T-helper 1 cell (primary cell): ENCODE measurements at regions not wholly inside any gene's neighbourhood (a gene's known extent, or its start where the extent isn't known, plus 50 kb on each side); places are given as distances from the start of the nearest gene placed in this dataset.
"Not testable (repeated sequence)": the region's sequence is repeated elsewhere in the genome, so short reads cannot be mapped to it uniquely, and the experiment has no call there.

Source experiments
- DNase-seq, 5 donors: peaks; one replicate each; pipeline ENCODE4 v3.0.0-alpha.2; 2012 to 2020

- DNase-seq, result no peak
Observed at GRCh38 chr3:34013818-34014570, 215.6 kb downstream of the PDCD6IP start.

GRCh38 chr3:34015204-34016142 is 217.0 kb downstream of the PDCD6IP start:
- no peak for DNase-seq

GRCh38 chr3:34016925-34017587 is 218.6 kb downstream of the PDCD6IP start:
- peak in 1 of 5 donors; percentile 65 for DNase-seq

- DNase-seq, result no peak
Observed at GRCh38 chr3:34017757-34018156, 219.3 kb downstream of the PDCD6IP start.

DNA sequence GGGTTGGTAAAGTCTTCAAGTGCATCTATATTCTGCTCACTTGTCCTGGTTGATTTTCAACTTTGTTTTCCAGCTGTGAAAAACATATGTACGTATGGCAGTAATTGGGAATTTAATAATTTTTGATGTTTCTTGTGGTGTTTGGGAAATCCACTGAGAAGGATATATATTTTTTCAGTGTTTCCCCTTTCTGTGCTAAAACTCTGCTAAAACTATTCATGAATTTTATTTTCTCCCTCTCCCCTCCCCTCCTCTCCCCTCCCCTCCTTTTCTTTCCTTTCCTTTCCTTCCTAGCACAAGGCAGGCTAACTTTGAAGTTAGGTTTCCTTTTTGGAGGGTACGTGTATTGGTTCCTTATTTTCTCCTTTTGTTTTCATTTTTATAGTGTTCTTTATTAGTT is 220.7 kb downstream of the PDCD6IP start:
- no peak for DNase-seq

DNA sequence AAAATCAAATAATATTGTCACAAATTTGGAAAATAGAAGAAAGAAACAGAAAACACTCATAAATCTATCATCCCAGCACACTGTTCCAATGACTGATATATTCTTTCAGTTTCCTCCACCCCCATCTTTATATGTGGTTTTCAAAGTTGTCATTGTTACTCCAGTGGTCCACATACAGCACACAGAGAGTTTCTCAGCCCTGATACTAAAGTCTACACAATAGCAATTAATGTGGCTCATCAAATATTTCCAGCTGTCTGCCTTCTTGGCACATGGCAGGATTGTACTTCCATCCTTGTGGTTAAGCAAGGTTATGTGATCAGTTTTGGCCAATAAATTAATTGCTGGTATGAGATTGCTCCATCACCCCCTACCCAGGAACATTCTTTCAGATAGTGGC is 221.7 kb downstream of the PDCD6IP start:
- no peak for DNase-seq

DNA sequence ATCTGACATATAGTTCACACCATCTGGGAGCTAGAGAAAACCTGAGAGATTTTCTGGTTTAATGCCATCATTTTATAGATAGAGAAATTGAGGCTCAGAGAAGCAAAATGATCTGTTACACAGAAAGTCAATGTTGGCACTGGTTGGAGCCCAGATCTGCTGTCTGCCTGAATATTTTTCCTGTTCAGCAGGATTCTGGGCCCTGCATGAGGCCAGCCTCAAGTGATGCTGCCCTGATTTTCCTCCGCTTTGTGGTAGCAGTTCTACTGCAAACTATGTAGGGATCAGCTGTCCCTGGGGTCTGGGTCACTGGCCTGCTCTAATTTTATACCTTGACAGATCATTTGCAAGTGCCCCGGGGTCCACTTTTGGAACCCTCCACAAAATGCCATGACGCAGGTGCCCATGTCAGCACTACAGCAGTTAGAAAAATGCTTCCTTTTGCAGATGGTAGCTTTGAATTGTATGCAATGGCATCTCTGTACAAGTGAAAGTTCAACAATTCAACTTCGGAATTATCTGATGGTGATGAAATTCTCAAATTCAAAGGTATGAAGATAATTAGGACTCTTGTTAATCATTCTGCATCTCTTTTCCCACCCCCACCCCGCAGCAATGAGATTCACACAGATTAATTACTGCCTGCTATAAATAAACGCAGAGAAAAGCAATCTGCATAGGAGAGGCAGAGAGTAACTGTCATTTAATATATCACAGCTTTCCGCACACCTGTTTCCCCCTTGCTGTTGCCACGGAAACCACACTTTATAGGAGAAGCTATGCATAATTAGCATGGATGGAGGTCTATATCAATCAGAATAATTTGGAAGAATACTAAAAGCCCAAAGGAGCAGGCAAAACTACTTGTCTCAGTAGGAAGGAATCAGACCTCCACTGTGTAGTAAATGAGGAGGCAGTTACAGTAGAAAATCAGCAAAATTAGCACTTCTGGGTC is 222.6 kb downstream of the PDCD6IP start:
- no peak for DNase-seq

DNA sequence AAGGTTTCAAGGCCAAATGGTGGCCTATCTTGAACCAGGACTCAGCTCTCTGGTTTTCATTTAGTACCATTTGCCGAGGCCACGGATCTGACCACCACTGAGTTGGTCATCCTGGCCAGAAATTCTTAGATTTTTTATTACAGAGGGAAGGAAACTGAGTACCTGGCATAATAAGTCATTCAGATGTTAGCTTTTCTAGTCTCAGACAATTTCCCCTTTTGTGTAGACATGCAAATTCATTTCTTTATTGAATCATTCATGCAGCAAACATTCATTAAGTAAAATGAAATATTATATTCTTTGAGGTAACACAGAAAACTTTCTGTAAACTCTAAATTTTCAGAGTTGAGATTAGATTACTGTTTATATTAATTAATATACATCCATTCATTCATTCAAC is 223.7 kb downstream of the PDCD6IP start:
- DNase-seq, result no peak

GRCh38 chr3:34024447-34025240 is 226.2 kb downstream of the PDCD6IP start:
- no peak for DNase-seq

GRCh38 chr3:34033839-34034238 is 235.4 kb downstream of the PDCD6IP start:
- no peak for DNase-seq

DNA sequence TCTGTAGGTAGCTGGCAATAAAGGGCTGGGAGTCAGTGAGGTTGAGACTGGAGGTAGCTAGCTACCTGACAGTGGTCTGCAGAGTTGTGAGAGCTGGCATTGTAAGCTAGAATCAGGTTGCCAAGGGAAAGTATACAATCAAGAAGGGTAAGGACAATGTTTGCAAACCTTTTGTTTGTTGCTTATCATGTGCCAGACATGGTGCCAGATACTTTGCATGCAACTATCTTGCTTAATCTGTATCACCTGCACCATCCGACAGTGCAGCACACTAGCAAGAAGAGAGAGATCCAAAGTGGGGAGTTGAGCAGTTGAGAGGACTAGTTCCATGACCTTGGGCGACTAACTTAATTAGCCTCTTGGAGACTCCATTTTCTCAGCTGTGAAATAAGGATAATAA is 236.4 kb downstream of the PDCD6IP start:
- DNase-seq, result no peak

- DNase-seq, result no peak
Observed at GRCh38 chr3:34035775-34036174, 237.3 kb downstream of the PDCD6IP start.

GRCh38 chr3:34037260-34037659 is 238.8 kb downstream of the PDCD6IP start:
- no peak for DNase-seq

GRCh38 chr3:34038131-34038530 is 239.7 kb downstream of the PDCD6IP start:
- DNase-seq, result no peak

GRCh38 chr3:34046154-34046553 is 247.7 kb downstream of the PDCD6IP start:
- no peak for DNase-seq

DNA sequence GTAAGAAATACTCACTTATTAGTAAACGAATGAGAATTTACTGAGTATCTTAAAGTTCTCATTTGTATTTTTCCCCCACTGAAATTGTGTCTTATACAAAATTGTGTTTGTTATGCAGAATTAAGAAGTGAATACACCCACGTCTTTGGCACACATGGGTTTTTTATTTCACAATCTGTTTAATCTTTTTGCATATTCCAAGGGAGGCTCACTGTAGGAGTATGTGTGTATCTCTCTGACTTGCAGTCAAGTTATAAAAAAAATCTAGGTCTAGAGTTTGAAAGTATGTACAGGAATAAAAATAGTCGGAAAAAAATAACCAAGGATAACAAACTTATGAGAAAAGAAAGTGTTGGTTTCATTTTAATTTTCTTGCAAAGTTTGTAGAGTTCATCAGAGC is 255.2 kb downstream of the PDCD6IP start:
- DNase-seq, result no peak

DNA sequence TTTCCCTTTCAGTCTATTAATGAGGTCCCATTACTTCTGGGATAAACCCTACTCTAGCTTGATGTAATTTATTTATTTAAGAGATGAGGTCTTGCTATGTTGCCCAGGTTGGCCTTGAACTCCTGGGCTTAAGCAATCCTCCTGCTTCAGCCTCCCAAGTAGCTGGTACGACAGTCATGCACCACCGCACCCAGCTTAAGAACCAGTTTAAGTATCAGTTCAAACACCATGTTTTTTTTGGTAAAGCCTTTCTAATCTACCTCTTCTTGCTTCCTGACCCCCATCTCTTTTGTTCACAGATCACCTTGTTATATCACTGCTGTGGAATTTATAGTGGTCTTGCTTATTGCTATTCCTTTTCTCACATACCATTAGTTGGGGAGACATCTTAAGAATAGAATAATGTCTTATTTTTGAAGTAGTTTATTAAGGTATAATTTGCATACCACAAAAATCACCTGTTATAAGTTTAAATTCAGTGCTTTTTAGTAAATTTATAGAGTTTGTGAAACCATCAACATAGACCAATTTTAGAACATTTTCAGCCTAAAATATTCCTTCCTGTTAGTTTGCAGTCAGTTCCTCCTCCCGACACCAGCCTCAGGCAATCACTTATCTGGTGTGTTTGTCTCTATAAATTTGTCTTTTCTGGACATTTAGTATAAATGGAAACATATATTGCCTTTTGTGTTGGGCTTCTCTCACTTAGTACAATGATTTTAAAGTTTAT is 257.9 kb downstream of the PDCD6IP start:
- DNase-seq, result no peak

GRCh38 chr3:34056951-34057390 is 258.5 kb downstream of the PDCD6IP start:
- peak in 1 of 5 donors; percentile 64 for DNase-seq

- not testable (repeated sequence) for DNase-seq
Observed at GRCh38 chr3:34060995-34061394, 262.6 kb downstream of the PDCD6IP start.

DNA sequence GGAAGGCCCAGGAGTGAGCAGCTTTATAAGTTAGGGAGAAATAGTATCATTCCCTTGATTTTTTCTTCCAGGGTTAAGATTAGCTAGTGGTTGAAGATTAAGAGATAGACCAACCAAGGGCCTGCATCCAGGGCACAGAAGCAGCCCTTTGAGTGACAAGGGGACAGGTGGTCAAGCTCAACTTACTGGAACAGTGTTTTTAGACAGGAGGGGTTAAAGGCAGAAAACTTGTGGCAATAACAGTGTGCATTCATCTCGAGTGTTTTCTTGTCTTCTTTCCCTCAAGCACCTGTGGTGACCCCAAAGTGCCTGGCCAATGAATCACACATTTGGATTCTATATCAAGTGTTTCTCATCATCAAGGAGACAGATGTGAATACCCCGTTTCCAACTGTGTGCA is 267.5 kb downstream of the PDCD6IP start:
- no peak for DNase-seq
